ENCODE measurements at regions not wholly inside any gene's neighbourhood (a gene's known extent, or its start where the extent isn't known, plus 50 kb on each side); places are given as distances from the start of the nearest gene placed in this dataset.

DNA sequence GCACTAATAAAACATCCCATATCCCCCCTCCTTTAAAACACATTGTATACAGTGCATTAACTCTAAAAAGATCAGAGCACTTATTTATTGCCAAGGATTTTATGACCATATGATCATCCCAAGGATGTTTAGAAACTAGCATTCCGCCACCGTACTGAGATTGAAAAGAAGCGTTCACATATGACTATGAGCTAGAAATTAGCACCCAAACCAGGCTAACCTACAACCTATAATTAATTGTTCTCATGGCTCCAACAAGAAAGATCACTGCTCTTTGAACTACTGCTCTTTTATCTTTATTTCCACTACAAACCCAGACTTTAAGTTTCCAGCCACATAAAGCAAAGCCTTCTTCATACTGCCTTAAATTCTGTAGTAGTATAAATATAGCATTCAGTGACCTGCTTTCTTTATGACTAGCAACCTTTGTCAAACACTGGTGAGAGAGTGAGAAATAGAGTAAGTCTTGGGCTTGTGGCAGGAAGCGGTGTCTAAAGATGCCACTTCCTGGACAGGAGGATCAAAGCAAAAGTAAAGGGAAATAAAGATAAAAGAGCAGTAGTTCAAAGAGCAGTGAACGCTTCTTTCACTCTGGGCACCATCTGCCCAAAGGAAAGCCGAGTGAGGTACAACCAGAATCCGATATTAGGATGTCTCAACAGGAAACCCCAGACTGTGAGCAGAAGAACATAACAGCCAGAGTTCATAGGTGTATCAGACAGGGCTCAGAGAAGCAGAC is 151.1 kb upstream of the ERCC6L2 start:
- Histone ChIP-seq H2AFZ (ENCODE audit: low read length) (no peak overlapping the region), H3K9ac (ENCODE audit: insufficient read depth, low read depth, low read length) (peak overlapping the region; percentile 45), H3K4me2 (ENCODE audit: low read depth, low read length) (peak overlapping the region; percentile 19), H3K4me3 (replicated peaks in 1 of 3; ENCODE audit: insufficient read depth in 1 of 3, low read depth in 2 of 3, low read length in 3 of 3) (no peak overlapping the region; a peak in 1 of 6 replicates), H3K9me3 (ENCODE audit: low read length) (no peaks in the 10 kb centered on the region), H3K4me1 (ENCODE audit: insufficient read depth, low read length) (peaks cover 57% of the 10 kb centered on the region), H3K36me3 (replicated peaks in 1 of 2; ENCODE audit: control insufficient read depth in 1 of 2, insufficient read depth in 2 of 2, low read length in 2 of 2) (no peaks in the 10 kb centered on the region), H3K27ac (ENCODE audit: extremely low read length, insufficient read depth, low read length) (peak overlapping the region; percentile 65), H3K79me2 (ENCODE audit: insufficient read depth, low read length) (no peaks in the 10 kb centered on the region), H4K20me1 (ENCODE audit: insufficient read depth, low read length) (no peaks in the 10 kb centered on the region), H3K27me3 (ENCODE audit: control insufficient read depth in 1 of 2, insufficient read depth in 2 of 2, low read length in 2 of 2) (no peaks in the 10 kb centered on the region)
- DNase-seq (ENCODE audit: low spot score) (peak; percentile 93), ATAC-seq (peak; percentile 89), FAIRE-seq (peak; percentile 87)
- 25% methylated on average over 7 of the region's 7 CpGs for WGBS (ENCODE audit: low lambda C conversion rate)
- no TSS peak for BruUV-seq (replicated peaks)
- CTCF ChIA-PET (ENCODE audit: low intra/inter-chr PET ratio, low total read pairs), result no interaction called here
- POLR2A ChIA-PET, result no interaction called here
- in situ Hi-C loops (cut with HindIII; ENCODE audit: extremely low pct_ligation_motif_present, low pct_unique_long_range_greater_than_20kb) (no loop called here), intact Hi-C loops (cut with micrococcal nuclease; ENCODE audit: unreplicated experiment) (loop anchor here (10.0 kb wide), 1 partner anchor 210 kb away; the partner anchor contains the start of gene PTCH1)
- TF ChIP-seq KDM6A (CRISPR knock-in tag; IDR thresholded peaks at IDR 0.05; ENCODE audit: low read depth) (no peak), RFX3 (CRISPR knock-in tag; IDR thresholded peaks at IDR 0.05) (no peak), ZNF431 (CRISPR knock-in tag; IDR thresholded peaks at IDR 0.05; ENCODE audit: borderline replicate concordance, low read depth) (no peak), SALL1 (CRISPR knock-in tag; IDR thresholded peaks at IDR 0.05) (no peak; the same call in 1 of the 2 replicates), MZF1 (CRISPR knock-in tag; IDR thresholded peaks at IDR 0.05; ENCODE audit: borderline replicate concordance) (no peak), HDAC6 (IDR thresholded peaks at IDR 0.05; ENCODE audit: low read depth, low read length) (no peak), HHEX (CRISPR knock-in tag; IDR thresholded peaks at IDR 0.05) (0 out of 2 replicates have a peak, but pooled peaks have one; percentile 46), ELF4 (CRISPR knock-in tag; IDR thresholded peaks at IDR 0.05; ENCODE audit: borderline replicate concordance) (no peak), ZNF598 (CRISPR knock-in tag; IDR thresholded peaks at IDR 0.05; ENCODE audit: borderline replicate concordance) (no peak), SRF (IDR thresholded peaks at IDR 0.05; ENCODE audit: low read depth, low read length) (no peak), ZNF782 (CRISPR knock-in tag; IDR thresholded peaks at IDR 0.05; ENCODE audit: borderline replicate concordance) (no peak), CAMTA2 (CRISPR knock-in tag; IDR thresholded peaks at IDR 0.05; ENCODE audit: borderline replicate concordance) (no peak), ZNF20 (CRISPR knock-in tag; IDR thresholded peaks at IDR 0.05) (no peak), ZKSCAN1 (IDR thresholded peaks at IDR 0.05; ENCODE audit: low read length) (no peak), SRSF1 (optimal IDR thresholded peaks at IDR 0.05; ENCODE audit: low read depth, low read length) (no peak), TCF7 (IDR thresholded peaks at IDR 0.05; ENCODE audit: low read depth) (peak; percentile 99)
- TF ChIP-seq, protein P1, sequence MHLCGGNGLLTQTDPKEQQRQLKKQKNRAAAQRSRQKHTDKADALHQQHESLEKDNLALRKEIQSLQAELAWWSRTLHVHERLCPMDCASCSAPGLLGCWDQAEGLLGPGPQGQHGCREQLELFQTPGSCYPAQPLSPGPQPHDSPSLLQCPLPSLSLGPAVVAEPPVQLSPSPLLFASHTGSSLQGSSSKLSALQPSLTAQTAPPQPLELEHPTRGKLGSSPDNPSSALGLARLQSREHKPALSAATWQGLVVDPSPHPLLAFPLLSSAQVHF (CRISPR knock-in tag; IDR thresholded peaks at IDR 0.05), result no peak
- TF ChIP-seq, protein P2, sequence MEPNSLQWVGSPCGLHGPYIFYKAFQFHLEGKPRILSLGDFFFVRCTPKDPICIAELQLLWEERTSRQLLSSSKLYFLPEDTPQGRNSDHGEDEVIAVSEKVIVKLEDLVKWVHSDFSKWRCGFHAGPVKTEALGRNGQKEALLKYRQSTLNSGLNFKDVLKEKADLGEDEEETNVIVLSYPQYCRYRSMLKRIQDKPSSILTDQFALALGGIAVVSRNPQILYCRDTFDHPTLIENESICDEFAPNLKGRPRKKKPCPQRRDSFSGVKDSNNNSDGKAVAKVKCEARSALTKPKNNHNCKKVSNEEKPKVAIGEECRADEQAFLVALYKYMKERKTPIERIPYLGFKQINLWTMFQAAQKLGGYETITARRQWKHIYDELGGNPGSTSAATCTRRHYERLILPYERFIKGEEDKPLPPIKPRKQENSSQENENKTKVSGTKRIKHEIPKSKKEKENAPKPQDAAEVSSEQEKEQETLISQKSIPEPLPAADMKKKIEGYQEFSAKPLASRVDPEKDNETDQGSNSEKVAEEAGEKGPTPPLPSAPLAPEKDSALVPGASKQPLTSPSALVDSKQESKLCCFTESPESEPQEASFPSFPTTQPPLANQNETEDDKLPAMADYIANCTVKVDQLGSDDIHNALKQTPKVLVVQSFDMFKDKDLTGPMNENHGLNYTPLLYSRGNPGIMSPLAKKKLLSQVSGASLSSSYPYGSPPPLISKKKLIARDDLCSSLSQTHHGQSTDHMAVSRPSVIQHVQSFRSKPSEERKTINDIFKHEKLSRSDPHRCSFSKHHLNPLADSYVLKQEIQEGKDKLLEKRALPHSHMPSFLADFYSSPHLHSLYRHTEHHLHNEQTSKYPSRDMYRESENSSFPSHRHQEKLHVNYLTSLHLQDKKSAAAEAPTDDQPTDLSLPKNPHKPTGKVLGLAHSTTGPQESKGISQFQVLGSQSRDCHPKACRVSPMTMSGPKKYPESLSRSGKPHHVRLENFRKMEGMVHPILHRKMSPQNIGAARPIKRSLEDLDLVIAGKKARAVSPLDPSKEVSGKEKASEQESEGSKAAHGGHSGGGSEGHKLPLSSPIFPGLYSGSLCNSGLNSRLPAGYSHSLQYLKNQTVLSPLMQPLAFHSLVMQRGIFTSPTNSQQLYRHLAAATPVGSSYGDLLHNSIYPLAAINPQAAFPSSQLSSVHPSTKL (CRISPR knock-in tag; IDR thresholded peaks at IDR 0.05), result peak; percentile 93
- TF ChIP-seq, protein P3, sequence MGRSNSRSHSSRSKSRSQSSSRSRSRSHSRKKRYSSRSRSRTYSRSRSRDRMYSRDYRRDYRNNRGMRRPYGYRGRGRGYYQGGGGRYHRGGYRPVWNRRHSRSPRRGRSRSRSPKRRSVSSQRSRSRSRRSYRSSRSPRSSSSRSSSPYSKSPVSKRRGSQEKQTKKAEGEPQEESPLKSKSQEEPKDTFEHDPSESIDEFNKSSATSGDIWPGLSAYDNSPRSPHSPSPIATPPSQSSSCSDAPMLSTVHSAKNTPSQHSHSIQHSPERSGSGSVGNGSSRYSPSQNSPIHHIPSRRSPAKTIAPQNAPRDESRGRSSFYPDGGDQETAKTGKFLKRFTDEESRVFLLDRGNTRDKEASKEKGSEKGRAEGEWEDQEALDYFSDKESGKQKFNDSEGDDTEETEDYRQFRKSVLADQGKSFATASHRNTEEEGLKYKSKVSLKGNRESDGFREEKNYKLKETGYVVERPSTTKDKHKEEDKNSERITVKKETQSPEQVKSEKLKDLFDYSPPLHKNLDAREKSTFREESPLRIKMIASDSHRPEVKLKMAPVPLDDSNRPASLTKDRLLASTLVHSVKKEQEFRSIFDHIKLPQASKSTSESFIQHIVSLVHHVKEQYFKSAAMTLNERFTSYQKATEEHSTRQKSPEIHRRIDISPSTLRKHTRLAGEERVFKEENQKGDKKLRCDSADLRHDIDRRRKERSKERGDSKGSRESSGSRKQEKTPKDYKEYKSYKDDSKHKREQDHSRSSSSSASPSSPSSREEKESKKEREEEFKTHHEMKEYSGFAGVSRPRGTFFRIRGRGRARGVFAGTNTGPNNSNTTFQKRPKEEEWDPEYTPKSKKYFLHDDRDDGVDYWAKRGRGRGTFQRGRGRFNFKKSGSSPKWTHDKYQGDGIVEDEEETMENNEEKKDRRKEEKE (IDR thresholded peaks at IDR 0.05), result no peak

All from HepG2 (cell line).